ENCODE measurements at regions not wholly inside any gene's neighbourhood (a gene's known extent, or its start where the extent isn't known, plus 50 kb on each side); places are given as distances from the start of the nearest gene placed in this dataset.

GRCh38 chr11:134890446-134890845, 478.4 kb upstream of the B3GAT1 start:
- peaks cover 9% of the 10 kb centered on the region; the same call in 1 of the 2 replicates for H3K9me3 ChIP-seq (ENCODE audit: insufficient read depth, low read depth, low read length)
- H3K4me3 ChIP-seq (ENCODE audit: low read length, poor library complexity, severe bottlenecking) = no peak overlapping the region
- TF ChIP-seq EZH2phosphoT487 (IDR thresholded peaks at IDR 0.05; ENCODE audit: borderline replicate concordance) (no peak), CTCF (conservative IDR thresholded peaks at IDR 0.05; ENCODE audit: low read length) (no peak)
- H3K9ac ChIP-seq (ENCODE audit: low read depth, low read length, poor library complexity, severe bottlenecking) = no peak overlapping the region
- no peak overlapping the region for H2AFZ ChIP-seq (ENCODE audit: low read length)
- H3K27me3 ChIP-seq (ENCODE audit: insufficient read depth, low read length, poor library complexity, severe bottlenecking) = no peaks in the 10 kb centered on the region
- H4K20me1 ChIP-seq (ENCODE audit: insufficient read depth, low read length, poor library complexity, severe bottlenecking) = no peaks in the 10 kb centered on the region
- H3K9me2 ChIP-seq (replicated peaks; ENCODE audit: low read depth, low read length) = no peaks in the 10 kb centered on the region
- H3K4me1 ChIP-seq (ENCODE audit: insufficient read depth, low read length, poor library complexity, severe bottlenecking) = peaks cover 8% of the 10 kb centered on the region
- no peaks in the 10 kb centered on the region for H3F3A ChIP-seq (ENCODE audit: low read depth)
- no peaks in the 10 kb centered on the region for H3K36me3 ChIP-seq (ENCODE audit: insufficient read depth, low read length)
- H3K4me2 ChIP-seq (ENCODE audit: low read depth, low read length, poor library complexity, severe bottlenecking) = no peak overlapping the region
- no peaks in the 10 kb centered on the region for H3K79me2 ChIP-seq (ENCODE audit: insufficient read depth, low read length)

- Histone ChIP-seq H3K79me2 (ENCODE audit: insufficient read depth, low read length) (no peaks in the 10 kb centered on the region), H4K20me1 (ENCODE audit: insufficient read depth, low read length, poor library complexity, severe bottlenecking) (no peaks in the 10 kb centered on the region), H3K36me3 (ENCODE audit: insufficient read depth, low read length) (no peaks in the 10 kb centered on the region), H3K4me1 (ENCODE audit: insufficient read depth, low read length, poor library complexity, severe bottlenecking) (peaks cover 8% of the 10 kb centered on the region), H3K9me3 (ENCODE audit: insufficient read depth, low read depth, low read length) (peaks cover 9% of the 10 kb centered on the region; the same call in 1 of the 2 replicates), H3K9ac (ENCODE audit: low read depth, low read length, poor library complexity, severe bottlenecking) (no peak overlapping the region), H3K27me3 (ENCODE audit: insufficient read depth, low read length, poor library complexity, severe bottlenecking) (no peaks in the 10 kb centered on the region), H3K4me3 (ENCODE audit: low read length, poor library complexity, severe bottlenecking) (no peak overlapping the region), H3F3A (ENCODE audit: low read depth) (no peaks in the 10 kb centered on the region), H3K4me2 (ENCODE audit: low read depth, low read length, poor library complexity, severe bottlenecking) (no peak overlapping the region), H3K9me2 (replicated peaks; ENCODE audit: low read depth, low read length) (no peaks in the 10 kb centered on the region), H2AFZ (ENCODE audit: low read length) (no peak overlapping the region)
- TF ChIP-seq EZH2phosphoT487 (IDR thresholded peaks at IDR 0.05; ENCODE audit: borderline replicate concordance) (no peak), CTCF (conservative IDR thresholded peaks at IDR 0.05; ENCODE audit: low read length) (no peak)
Observed at GRCh38 chr11:134889832-134890231, 477.8 kb upstream of the B3GAT1 start.

GRCh38 chr11:134888821-134889220, 476.8 kb upstream of the B3GAT1 start:
- TF ChIP-seq EZH2phosphoT487 (IDR thresholded peaks at IDR 0.05; ENCODE audit: borderline replicate concordance) = no peak
- TF ChIP-seq CTCF (conservative IDR thresholded peaks at IDR 0.05; ENCODE audit: low read length) = no peak
- H3K36me3 ChIP-seq (ENCODE audit: insufficient read depth, low read length) = no peaks in the 10 kb centered on the region

More at GRCh38 chr11:134888821-134889220, 476.8 kb upstream of the B3GAT1 start:
- no peak overlapping the region for H2AFZ ChIP-seq (ENCODE audit: low read length)
- H3K4me1 ChIP-seq (ENCODE audit: insufficient read depth, low read length, poor library complexity, severe bottlenecking) = peaks cover under 1% of the 10 kb centered on the region
- no peaks in the 10 kb centered on the region for H3K9me2 ChIP-seq (replicated peaks; ENCODE audit: low read depth, low read length)
- no peaks in the 10 kb centered on the region for H4K20me1 ChIP-seq (ENCODE audit: insufficient read depth, low read length, poor library complexity, severe bottlenecking)
- H3K9me3 ChIP-seq (ENCODE audit: insufficient read depth, low read depth, low read length) = peaks cover 9% of the 10 kb centered on the region; the same call in 1 of the 2 replicates
- no peak overlapping the region for H3K4me3 ChIP-seq (ENCODE audit: low read length, poor library complexity, severe bottlenecking)
- no peak overlapping the region for H3K4me2 ChIP-seq (ENCODE audit: low read depth, low read length, poor library complexity, severe bottlenecking)
- no peaks in the 10 kb centered on the region for H3K27me3 ChIP-seq (ENCODE audit: insufficient read depth, low read length, poor library complexity, severe bottlenecking)
- H3F3A ChIP-seq (ENCODE audit: low read depth) = no peaks in the 10 kb centered on the region
- no peak overlapping the region for H3K9ac ChIP-seq (ENCODE audit: low read depth, low read length, poor library complexity, severe bottlenecking)
- H3K79me2 ChIP-seq (ENCODE audit: insufficient read depth, low read length) = no peaks in the 10 kb centered on the region

Measured in Loucy (cell line).